ENCODE measurements at regions not wholly inside any gene's neighbourhood (a gene's known extent, or its start where the extent isn't known, plus 50 kb on each side); places are given as distances from the start of the nearest gene placed in this dataset.

GRCh38 chr20:55070001-55070400 lies 594.6 kb downstream of the DOK5 start:
- Mint-ChIP-seq H3K4me1 (no peaks in the 10 kb centered on the region), H3K36me3 (ENCODE audit: low read depth) (peaks cover 26% of the 10 kb centered on the region), H3K27me3 (ENCODE audit: insufficient read depth, low read depth, poor library complexity) (peaks cover 2% of the 10 kb centered on the region)

More at GRCh38 chr20:55070001-55070400, 594.6 kb downstream of the DOK5 start:
- Histone ChIP-seq H3K4me1 (ENCODE audit: insufficient read depth) (no peaks in the 10 kb centered on the region), H3K79me2 (replicated peaks; ENCODE audit: insufficient read depth) (no peaks in the 10 kb centered on the region), H3K27ac (ENCODE audit: low read depth) (no peak overlapping the region), H3K36me3 (ENCODE audit: insufficient read depth) (peaks cover 22% of the 10 kb centered on the region), H4K20me1 (replicated peaks; ENCODE audit: insufficient read depth) (no peaks in the 10 kb centered on the region), H2AFZ (no peak overlapping the region), H3F3A (replicated peaks; ENCODE audit: low read depth) (no peaks in the 10 kb centered on the region), H3K4me2 (no peak overlapping the region), H3K9me2 (ENCODE audit: insufficient read depth) (no peaks in the 10 kb centered on the region), H3K27me3 (ENCODE audit: insufficient read depth) (no peaks in the 10 kb centered on the region), H3K4me3 (no peak overlapping the region)
- TF ChIP-seq ZNF331 (CRISPR knock-in tag; IDR thresholded peaks at IDR 0.05; ENCODE audit: low read depth) (no peak), CREB1 (CRISPR knock-in tag; IDR thresholded peaks at IDR 0.05; ENCODE audit: low read depth) (no peak), CTCF (conservative IDR thresholded peaks at IDR 0.05; ENCODE audit: low read depth in 2 of 2) (no peak), STAT1 (IDR thresholded peaks at IDR 0.05; ENCODE audit: unreplicated experiment) (no peak), NANOG (IDR thresholded peaks at IDR 0.05; ENCODE audit: borderline replicate concordance) (no peak), ZNF114 (CRISPR knock-in tag; IDR thresholded peaks at IDR 0.05) (no peak), EZH2phosphoT487 (IDR thresholded peaks at IDR 0.05; ENCODE audit: unreplicated experiment) (no peak), EZH2 (IDR thresholded peaks at IDR 0.05; ENCODE audit: low read depth, unreplicated experiment) (no peak), REST (IDR thresholded peaks at IDR 0.05; ENCODE audit: unreplicated experiment) (no peak), POLR2AphosphoS5 (IDR thresholded peaks at IDR 0.05; ENCODE audit: low read depth) (no peak), JUNB (IDR thresholded peaks at IDR 0.05; ENCODE audit: unreplicated experiment) (no peak)
- TF ChIP-seq, protein P1, sequence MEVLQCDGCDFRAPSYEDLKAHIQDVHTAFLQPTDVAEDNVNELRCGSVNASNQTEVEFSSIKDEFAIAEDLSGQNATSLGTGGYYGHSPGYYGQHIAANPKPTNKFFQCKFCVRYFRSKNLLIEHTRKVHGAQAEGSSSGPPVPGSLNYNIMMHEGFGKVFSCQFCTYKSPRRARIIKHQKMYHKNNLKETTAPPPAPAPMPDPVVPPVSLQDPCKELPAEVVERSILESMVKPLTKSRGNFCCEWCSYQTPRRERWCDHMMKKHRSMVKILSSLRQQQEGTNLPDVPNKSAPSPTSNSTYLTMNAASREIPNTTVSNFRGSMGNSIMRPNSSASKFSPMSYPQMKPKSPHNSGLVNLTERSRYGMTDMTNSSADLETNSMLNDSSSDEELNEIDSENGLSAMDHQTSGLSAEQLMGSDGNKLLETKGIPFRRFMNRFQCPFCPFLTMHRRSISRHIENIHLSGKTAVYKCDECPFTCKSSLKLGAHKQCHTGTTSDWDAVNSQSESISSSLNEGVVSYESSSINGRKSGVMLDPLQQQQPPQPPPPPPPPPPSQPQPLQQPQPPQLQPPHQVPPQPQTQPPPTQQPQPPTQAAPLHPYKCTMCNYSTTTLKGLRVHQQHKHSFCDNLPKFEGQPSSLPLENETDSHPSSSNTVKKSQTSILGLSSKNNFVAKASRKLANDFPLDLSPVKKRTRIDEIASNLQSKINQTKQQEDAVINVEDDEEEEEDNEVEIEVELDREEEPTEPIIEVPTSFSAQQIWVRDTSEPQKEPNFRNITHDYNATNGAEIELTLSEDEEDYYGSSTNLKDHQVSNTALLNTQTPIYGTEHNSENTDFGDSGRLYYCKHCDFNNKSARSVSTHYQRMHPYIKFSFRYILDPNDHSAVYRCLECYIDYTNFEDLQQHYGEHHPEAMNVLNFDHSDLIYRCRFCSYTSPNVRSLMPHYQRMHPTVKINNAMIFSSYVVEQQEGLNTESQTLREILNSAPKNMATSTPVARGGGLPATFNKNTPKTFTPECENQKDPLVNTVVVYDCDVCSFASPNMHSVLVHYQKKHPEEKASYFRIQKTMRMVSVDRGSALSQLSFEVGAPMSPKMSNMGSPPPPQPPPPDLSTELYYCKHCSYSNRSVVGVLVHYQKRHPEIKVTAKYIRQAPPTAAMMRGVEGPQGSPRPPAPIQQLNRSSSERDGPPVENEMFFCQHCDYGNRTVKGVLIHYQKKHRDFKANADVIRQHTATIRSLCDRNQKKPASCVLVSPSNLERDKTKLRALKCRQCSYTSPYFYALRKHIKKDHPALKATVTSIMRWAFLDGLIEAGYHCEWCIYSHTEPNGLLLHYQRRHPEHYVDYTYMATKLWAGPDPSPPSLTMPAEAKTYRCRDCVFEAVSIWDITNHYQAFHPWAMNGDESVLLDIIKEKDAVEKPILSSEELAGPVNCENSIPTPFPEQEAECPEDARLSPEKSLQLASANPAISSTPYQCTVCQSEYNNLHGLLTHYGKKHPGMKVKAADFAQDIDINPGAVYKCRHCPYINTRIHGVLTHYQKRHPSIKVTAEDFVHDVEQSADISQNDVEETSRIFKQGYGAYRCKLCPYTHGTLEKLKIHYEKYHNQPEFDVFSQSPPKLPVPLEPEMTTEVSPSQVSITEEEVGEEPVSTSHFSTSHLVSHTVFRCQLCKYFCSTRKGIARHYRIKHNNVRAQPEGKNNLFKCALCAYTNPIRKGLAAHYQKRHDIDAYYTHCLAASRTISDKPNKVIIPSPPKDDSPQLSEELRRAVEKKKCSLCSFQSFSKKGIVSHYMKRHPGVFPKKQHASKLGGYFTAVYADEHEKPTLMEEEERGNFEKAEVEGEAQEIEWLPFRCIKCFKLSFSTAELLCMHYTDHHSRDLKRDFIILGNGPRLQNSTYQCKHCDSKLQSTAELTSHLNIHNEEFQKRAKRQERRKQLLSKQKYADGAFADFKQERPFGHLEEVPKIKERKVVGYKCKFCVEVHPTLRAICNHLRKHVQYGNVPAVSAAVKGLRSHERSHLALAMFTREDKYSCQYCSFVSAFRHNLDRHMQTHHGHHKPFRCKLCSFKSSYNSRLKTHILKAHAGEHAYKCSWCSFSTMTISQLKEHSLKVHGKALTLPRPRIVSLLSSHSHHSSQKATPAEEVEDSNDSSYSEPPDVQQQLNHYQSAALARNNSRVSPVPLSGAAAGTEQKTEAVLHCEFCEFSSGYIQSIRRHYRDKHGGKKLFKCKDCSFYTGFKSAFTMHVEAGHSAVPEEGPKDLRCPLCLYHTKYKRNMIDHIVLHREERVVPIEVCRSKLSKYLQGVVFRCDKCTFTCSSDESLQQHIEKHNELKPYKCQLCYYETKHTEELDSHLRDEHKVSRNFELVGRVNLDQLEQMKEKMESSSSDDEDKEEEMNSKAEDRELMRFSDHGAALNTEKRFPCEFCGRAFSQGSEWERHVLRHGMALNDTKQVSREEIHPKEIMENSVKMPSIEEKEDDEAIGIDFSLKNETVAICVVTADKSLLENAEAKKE (CRISPR knock-in tag; IDR thresholded peaks at IDR 0.05), result no peak
- TF ChIP-seq, protein P2, sequence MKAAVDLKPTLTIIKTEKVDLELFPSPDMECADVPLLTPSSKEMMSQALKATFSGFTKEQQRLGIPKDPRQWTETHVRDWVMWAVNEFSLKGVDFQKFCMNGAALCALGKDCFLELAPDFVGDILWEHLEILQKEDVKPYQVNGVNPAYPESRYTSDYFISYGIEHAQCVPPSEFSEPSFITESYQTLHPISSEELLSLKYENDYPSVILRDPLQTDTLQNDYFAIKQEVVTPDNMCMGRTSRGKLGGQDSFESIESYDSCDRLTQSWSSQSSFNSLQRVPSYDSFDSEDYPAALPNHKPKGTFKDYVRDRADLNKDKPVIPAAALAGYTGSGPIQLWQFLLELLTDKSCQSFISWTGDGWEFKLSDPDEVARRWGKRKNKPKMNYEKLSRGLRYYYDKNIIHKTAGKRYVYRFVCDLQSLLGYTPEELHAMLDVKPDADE (IDR thresholded peaks at IDR 0.05), result no peak
- Mint-ChIP-seq H3K27ac (no peak overlapping the region), H3K4me3 (no peak overlapping the region), H3K9me3 (peaks cover 91% of the 10 kb centered on the region)
- DNase-seq (ENCODE audit: low spot score), result no peak
- no peak for ATAC-seq

Measured in GM23338 (cell line).